ENCODE measurements at regions not wholly inside any gene's neighbourhood (a gene's known extent, or its start where the extent isn't known, plus 50 kb on each side); places are given as distances from the start of the nearest gene placed in this dataset.
"Not testable (repeated sequence)": the region's sequence is repeated elsewhere in the genome, so short reads cannot be mapped to it uniquely, and the experiment has no call there.

DNA sequence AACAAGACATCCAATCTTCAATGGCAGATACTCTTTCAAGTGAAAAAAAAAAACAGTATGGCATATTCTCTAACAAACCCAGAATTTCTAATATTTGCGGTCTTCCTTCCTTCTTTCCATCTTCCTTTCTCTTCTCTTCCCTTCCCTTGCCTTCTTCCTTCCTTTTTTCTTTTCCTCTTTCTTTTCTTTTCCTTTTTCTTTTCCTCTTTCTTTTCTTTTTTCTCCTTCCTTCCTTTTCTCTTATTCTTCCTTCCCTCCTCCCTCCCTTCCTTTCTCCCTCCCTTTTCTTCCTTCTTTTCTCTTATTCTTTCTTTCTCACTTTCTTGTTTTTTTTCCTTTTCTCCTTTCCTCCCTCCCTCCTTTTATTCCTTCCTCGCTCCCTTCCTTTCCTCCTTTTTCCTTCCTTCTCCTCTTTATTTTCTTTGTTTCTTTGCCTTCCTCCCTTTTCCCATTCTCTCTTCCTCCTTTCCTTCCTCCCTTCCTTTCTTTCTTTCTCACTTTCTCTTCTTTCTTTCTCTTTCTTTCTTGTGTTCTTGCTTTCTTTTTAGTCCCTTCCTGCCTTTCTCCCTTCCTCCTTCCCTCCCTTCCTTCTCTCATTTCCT, 209.0 kb downstream of the ZNF92 start:
- not testable (repeated sequence) for TF ChIP-seq POLR2A (IDR thresholded peaks at IDR 0.05; ENCODE audit: low read depth, low read length); SPI1 (IDR thresholded peaks at IDR 0.05; ENCODE audit: low read depth, low read length); TAF1 (IDR thresholded peaks at IDR 0.05; ENCODE audit: low read depth, low read length); POLR2AphosphoS5 (IDR thresholded peaks at IDR 0.05; ENCODE audit: low read depth, low read length); PAX5 (IDR thresholded peaks at IDR 0.05; ENCODE audit: insufficient read depth, low read length, severe bottlenecking); POU2F2 (IDR thresholded peaks at IDR 0.05; ENCODE audit: low read depth, low read length)
